ENCODE measurements at regions not wholly inside any gene's neighbourhood (a gene's known extent, or its start where the extent isn't known, plus 50 kb on each side); places are given as distances from the start of the nearest gene placed in this dataset.

- Histone ChIP-seq H3K4me1 (ENCODE audit: control insufficient read depth in 1 of 2, insufficient read depth in 1 of 2, low read depth in 1 of 2, low read length in 1 of 2) (no peaks in the 10 kb centered on the region), H3K27ac (no peak overlapping the region), H3K36me3 (no peaks in the 10 kb centered on the region), H3K9me3 (no peaks in the 10 kb centered on the region), H3K27me3 (peaks cover 48% of the 10 kb centered on the region), H3K4me3 (ENCODE audit: low read depth in 1 of 2, low read length in 1 of 2) (no peak overlapping the region)
- TF ChIP-seq CTCF (IDR thresholded peaks at IDR 0.05), result no peak
These were observed 105.3 kb upstream of the ADPGK start for GRCh38 chr15:72888811-72889210.

- Histone ChIP-seq H3K27me3 (peaks cover 42% of the 10 kb centered on the region), H3K9me3 (no peaks in the 10 kb centered on the region), H3K4me3 (ENCODE audit: low read depth in 1 of 2, low read length in 1 of 2) (no peak overlapping the region), H3K4me1 (ENCODE audit: control insufficient read depth in 1 of 2, insufficient read depth in 1 of 2, low read depth in 1 of 2, low read length in 1 of 2) (no peaks in the 10 kb centered on the region), H3K36me3 (no peaks in the 10 kb centered on the region), H3K27ac (no peak overlapping the region)
- TF ChIP-seq CTCF (IDR thresholded peaks at IDR 0.05), result no peak
These were observed 104.7 kb upstream of the ADPGK start for GRCh38 chr15:72888211-72888610.

- no peak for TF ChIP-seq CTCF (IDR thresholded peaks at IDR 0.05)
- no peak overlapping the region for H3K27ac ChIP-seq
- no peak overlapping the region for H3K4me3 ChIP-seq (ENCODE audit: low read depth in 1 of 2, low read length in 1 of 2)
- H3K36me3 ChIP-seq, result no peaks in the 10 kb centered on the region
- H3K27me3 ChIP-seq, result peaks cover 34% of the 10 kb centered on the region
- H3K9me3 ChIP-seq, result no peaks in the 10 kb centered on the region
- H3K4me1 ChIP-seq (ENCODE audit: control insufficient read depth in 1 of 2, insufficient read depth in 1 of 2, low read depth in 1 of 2, low read length in 1 of 2), result no peaks in the 10 kb centered on the region
These were observed 103.8 kb upstream of the ADPGK start for GRCh38 chr15:72887376-72887775.

GRCh38 chr15:72884311-72884710 is 100.8 kb upstream of the ADPGK start:
- no peak overlapping the region for H3K27ac ChIP-seq
- H3K36me3 ChIP-seq, result no peaks in the 10 kb centered on the region
- H3K4me3 ChIP-seq (ENCODE audit: low read depth in 1 of 2, low read length in 1 of 2), result no peak overlapping the region
- H3K27me3 ChIP-seq, result peaks cover 25% of the 10 kb centered on the region
- no peak for TF ChIP-seq CTCF (IDR thresholded peaks at IDR 0.05)
- H3K4me1 ChIP-seq (ENCODE audit: control insufficient read depth in 1 of 2, insufficient read depth in 1 of 2, low read depth in 1 of 2, low read length in 1 of 2), result no peaks in the 10 kb centered on the region
- H3K9me3 ChIP-seq, result no peaks in the 10 kb centered on the region

- Histone ChIP-seq H3K4me1 (ENCODE audit: control insufficient read depth in 1 of 2, insufficient read depth in 1 of 2, low read depth in 1 of 2, low read length in 1 of 2) (no peaks in the 10 kb centered on the region), H3K9me3 (no peaks in the 10 kb centered on the region), H3K4me3 (ENCODE audit: low read depth in 1 of 2, low read length in 1 of 2) (no peak overlapping the region), H3K27ac (no peak overlapping the region), H3K36me3 (no peaks in the 10 kb centered on the region), H3K27me3 (peaks cover 75% of the 10 kb centered on the region)
- TF ChIP-seq CTCF (IDR thresholded peaks at IDR 0.05), result no peak
These were observed 90.0 kb upstream of the ADPGK start for GRCh38 chr15:72873379-72874233.

Measured in neutrophil (primary cell).